ENCODE measurements at regions not wholly inside any gene's neighbourhood (a gene's known extent, or its start where the extent isn't known, plus 50 kb on each side); places are given as distances from the start of the nearest gene placed in this dataset.

- TF ChIP-seq POLR2A (IDR thresholded peaks at IDR 0.05), result no peak
- TF ChIP-seq, protein P1, sequence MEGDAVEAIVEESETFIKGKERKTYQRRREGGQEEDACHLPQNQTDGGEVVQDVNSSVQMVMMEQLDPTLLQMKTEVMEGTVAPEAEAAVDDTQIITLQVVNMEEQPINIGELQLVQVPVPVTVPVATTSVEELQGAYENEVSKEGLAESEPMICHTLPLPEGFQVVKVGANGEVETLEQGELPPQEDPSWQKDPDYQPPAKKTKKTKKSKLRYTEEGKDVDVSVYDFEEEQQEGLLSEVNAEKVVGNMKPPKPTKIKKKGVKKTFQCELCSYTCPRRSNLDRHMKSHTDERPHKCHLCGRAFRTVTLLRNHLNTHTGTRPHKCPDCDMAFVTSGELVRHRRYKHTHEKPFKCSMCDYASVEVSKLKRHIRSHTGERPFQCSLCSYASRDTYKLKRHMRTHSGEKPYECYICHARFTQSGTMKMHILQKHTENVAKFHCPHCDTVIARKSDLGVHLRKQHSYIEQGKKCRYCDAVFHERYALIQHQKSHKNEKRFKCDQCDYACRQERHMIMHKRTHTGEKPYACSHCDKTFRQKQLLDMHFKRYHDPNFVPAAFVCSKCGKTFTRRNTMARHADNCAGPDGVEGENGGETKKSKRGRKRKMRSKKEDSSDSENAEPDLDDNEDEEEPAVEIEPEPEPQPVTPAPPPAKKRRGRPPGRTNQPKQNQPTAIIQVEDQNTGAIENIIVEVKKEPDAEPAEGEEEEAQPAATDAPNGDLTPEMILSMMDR (IDR thresholded peaks at IDR 0.05), result no peak
Measured at GRCh38 chr2:81529944-81530343, 1225.4 kb upstream of the LRRTM1 start.

Measured in heart left ventricle (tissue), 13 donors.